ENCODE measurements at regions not wholly inside any gene's neighbourhood (a gene's known extent, or its start where the extent isn't known, plus 50 kb on each side); places are given as distances from the start of the nearest gene placed in this dataset.

- no peak for TF ChIP-seq CTCF (IDR thresholded peaks at IDR 0.05; ENCODE audit: low read length)
- TF ChIP-seq EZH2 (IDR thresholded peaks at IDR 0.05; ENCODE audit: borderline replicate concordance, low read length) = no peak
Observed at GRCh38 chr12:63305901-63306875, 155.2 kb upstream of the AVPR1A start.
